ENCODE measurements at regions not wholly inside any gene's neighbourhood (a gene's known extent, or its start where the extent isn't known, plus 50 kb on each side); places are given as distances from the start of the nearest gene placed in this dataset.

DNA sequence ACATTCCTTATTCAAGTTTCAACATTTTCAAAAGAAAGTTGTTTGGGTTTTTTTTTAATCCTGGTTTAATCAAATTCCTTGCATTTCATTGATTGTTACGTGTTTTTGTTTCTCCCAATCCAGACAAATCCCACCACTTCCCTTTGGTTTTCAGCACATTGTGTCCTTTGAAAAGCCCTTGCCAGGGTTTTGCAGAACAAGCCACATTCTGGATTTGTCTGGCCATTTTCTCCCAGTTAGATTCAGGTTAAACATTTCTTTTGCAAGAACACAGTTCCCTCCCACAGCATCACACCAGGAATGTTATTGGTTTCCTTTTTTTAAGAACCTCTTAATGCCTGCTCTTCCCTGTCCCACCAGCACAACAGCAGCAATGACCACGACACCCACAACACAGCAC lies 278.0 kb upstream of the SALL1 start:
- TF ChIP-seq KAT2B (IDR thresholded peaks at IDR 0.05; ENCODE audit: borderline replicate concordance, low read depth, low read length), result no peak
- TF ChIP-seq, protein P1, sequence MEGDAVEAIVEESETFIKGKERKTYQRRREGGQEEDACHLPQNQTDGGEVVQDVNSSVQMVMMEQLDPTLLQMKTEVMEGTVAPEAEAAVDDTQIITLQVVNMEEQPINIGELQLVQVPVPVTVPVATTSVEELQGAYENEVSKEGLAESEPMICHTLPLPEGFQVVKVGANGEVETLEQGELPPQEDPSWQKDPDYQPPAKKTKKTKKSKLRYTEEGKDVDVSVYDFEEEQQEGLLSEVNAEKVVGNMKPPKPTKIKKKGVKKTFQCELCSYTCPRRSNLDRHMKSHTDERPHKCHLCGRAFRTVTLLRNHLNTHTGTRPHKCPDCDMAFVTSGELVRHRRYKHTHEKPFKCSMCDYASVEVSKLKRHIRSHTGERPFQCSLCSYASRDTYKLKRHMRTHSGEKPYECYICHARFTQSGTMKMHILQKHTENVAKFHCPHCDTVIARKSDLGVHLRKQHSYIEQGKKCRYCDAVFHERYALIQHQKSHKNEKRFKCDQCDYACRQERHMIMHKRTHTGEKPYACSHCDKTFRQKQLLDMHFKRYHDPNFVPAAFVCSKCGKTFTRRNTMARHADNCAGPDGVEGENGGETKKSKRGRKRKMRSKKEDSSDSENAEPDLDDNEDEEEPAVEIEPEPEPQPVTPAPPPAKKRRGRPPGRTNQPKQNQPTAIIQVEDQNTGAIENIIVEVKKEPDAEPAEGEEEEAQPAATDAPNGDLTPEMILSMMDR (CRISPR knock-in tag; IDR thresholded peaks at IDR 0.05), result no peak
- TF ChIP-seq, protein P2, sequence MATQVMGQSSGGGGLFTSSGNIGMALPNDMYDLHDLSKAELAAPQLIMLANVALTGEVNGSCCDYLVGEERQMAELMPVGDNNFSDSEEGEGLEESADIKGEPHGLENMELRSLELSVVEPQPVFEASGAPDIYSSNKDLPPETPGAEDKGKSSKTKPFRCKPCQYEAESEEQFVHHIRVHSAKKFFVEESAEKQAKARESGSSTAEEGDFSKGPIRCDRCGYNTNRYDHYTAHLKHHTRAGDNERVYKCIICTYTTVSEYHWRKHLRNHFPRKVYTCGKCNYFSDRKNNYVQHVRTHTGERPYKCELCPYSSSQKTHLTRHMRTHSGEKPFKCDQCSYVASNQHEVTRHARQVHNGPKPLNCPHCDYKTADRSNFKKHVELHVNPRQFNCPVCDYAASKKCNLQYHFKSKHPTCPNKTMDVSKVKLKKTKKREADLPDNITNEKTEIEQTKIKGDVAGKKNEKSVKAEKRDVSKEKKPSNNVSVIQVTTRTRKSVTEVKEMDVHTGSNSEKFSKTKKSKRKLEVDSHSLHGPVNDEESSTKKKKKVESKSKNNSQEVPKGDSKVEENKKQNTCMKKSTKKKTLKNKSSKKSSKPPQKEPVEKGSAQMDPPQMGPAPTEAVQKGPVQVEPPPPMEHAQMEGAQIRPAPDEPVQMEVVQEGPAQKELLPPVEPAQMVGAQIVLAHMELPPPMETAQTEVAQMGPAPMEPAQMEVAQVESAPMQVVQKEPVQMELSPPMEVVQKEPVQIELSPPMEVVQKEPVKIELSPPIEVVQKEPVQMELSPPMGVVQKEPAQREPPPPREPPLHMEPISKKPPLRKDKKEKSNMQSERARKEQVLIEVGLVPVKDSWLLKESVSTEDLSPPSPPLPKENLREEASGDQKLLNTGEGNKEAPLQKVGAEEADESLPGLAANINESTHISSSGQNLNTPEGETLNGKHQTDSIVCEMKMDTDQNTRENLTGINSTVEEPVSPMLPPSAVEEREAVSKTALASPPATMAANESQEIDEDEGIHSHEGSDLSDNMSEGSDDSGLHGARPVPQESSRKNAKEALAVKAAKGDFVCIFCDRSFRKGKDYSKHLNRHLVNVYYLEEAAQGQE (IDR thresholded peaks at IDR 0.05; ENCODE audit: borderline replicate concordance in 1 of 2, low read depth in 1 of 2, low read length in 2 of 2), result no peak
- no peak for TF ChIP-seq NFYC (CRISPR knock-in tag; IDR thresholded peaks at IDR 0.05)
- TF ChIP-seq, protein P3, sequence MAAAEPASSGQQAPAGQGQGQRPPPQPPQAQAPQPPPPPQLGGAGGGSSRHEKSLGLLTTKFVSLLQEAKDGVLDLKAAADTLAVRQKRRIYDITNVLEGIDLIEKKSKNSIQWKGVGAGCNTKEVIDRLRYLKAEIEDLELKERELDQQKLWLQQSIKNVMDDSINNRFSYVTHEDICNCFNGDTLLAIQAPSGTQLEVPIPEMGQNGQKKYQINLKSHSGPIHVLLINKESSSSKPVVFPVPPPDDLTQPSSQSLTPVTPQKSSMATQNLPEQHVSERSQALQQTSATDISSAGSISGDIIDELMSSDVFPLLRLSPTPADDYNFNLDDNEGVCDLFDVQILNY (CRISPR knock-in tag; conservative IDR thresholded peaks at IDR 0.05), result no peak
- TF ChIP-seq, protein P4, sequence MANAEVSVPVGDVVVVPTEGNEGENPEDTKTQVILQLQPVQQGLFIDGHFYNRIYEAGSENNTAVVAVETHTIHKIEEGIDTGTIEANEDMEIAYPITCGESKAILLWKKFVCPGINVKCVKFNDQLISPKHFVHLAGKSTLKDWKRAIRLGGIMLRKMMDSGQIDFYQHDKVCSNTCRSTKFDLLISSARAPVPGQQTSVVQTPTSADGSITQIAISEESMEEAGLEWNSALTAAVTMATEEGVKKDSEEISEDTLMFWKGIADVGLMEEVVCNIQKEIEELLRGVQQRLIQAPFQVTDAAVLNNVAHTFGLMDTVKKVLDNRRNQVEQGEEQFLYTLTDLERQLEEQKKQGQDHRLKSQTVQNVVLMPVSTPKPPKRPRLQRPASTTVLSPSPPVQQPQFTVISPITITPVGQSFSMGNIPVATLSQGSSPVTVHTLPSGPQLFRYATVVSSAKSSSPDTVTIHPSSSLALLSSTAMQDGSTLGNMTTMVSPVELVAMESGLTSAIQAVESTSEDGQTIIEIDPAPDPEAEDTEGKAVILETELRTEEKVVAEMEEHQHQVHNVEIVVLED (CRISPR knock-in tag; IDR thresholded peaks at IDR 0.05; ENCODE audit: borderline replicate concordance), result no peak
- TF ChIP-seq, protein P5, sequence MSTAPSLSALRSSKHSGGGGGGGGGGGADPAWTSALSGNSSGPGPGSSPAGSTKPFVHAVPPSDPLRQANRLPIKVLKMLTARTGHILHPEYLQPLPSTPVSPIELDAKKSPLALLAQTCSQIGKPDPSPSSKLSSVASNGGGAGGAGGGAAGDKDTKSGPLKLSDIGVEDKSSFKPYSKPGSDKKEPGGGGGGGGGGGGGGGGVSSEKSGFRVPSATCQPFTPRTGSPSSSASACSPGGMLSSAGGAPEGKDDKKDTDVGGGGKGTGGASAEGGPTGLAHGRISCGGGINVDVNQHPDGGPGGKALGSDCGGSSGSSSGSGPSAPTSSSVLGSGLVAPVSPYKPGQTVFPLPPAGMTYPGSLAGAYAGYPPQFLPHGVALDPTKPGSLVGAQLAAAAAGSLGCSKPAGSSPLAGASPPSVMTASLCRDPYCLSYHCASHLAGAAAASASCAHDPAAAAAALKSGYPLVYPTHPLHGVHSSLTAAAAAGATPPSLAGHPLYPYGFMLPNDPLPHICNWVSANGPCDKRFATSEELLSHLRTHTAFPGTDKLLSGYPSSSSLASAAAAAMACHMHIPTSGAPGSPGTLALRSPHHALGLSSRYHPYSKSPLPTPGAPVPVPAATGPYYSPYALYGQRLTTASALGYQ (CRISPR knock-in tag; IDR thresholded peaks at IDR 0.05), result no peak
- TF ChIP-seq SMARCC2 (IDR thresholded peaks at IDR 0.05), result no peak
- TF ChIP-seq ZNF253 (CRISPR knock-in tag; IDR thresholded peaks at IDR 0.05; ENCODE audit: borderline replicate concordance), result no peak
- TF ChIP-seq, protein P6, sequence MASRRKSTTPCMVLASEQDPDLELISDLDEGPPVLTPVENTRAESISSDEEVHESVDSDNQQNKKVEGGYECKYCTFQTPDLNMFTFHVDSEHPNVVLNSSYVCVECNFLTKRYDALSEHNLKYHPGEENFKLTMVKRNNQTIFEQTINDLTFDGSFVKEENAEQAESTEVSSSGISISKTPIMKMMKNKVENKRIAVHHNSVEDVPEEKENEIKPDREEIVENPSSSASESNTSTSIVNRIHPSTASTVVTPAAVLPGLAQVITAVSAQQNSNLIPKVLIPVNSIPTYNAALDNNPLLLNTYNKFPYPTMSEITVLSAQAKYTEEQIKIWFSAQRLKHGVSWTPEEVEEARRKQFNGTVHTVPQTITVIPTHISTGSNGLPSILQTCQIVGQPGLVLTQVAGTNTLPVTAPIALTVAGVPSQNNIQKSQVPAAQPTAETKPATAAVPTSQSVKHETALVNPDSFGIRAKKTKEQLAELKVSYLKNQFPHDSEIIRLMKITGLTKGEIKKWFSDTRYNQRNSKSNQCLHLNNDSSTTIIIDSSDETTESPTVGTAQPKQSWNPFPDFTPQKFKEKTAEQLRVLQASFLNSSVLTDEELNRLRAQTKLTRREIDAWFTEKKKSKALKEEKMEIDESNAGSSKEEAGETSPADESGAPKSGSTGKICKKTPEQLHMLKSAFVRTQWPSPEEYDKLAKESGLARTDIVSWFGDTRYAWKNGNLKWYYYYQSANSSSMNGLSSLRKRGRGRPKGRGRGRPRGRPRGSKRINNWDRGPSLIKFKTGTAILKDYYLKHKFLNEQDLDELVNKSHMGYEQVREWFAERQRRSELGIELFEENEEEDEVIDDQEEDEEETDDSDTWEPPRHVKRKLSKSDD (CRISPR knock-in tag; IDR thresholded peaks at IDR 0.05; ENCODE audit: low read depth), result no peak
- no peak for TF ChIP-seq POLR2A (IDR thresholded peaks at IDR 0.05; ENCODE audit: insufficient read depth in 1 of 2, low read depth in 2 of 2, low read length in 2 of 2)
- TF ChIP-seq RFX3 (CRISPR knock-in tag; IDR thresholded peaks at IDR 0.05), result no peak
- no peak for TF ChIP-seq RNF2 (conservative IDR thresholded peaks at IDR 0.05; ENCODE audit: low read depth)
- TF ChIP-seq HNRNPL (IDR thresholded peaks at IDR 0.05; ENCODE audit: low read depth, low read length), result no peak
